ENCODE measurements at regions not wholly inside any gene's neighbourhood (a gene's known extent, or its start where the extent isn't known, plus 50 kb on each side); places are given as distances from the start of the nearest gene placed in this dataset.

DNA sequence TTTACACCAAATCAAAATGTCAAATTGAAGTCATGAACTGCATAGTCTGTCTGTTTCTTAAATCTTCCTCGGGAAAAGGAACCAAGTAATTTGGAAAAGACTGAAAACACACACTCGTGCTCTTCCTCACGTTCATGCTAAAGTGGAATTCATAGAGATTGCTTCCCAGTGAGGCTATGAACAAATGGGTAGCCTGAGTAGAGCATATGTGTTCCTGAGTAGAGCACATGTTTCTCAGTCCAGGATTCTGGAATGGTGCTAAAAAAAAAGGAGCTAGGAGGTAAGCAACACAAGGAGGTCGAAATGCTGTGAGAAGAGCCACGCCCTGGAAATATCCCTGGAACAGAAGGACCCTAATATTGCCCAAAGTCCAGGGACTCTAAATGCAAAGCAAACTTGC lies 494.2 kb upstream of the THBS1 start:
- H3K4me3 ChIP-seq (replicated peaks in 1 of 2; ENCODE audit: low read depth in 2 of 2, low read length in 2 of 2), result no peak overlapping the region
- TF ChIP-seq, protein P1, sequence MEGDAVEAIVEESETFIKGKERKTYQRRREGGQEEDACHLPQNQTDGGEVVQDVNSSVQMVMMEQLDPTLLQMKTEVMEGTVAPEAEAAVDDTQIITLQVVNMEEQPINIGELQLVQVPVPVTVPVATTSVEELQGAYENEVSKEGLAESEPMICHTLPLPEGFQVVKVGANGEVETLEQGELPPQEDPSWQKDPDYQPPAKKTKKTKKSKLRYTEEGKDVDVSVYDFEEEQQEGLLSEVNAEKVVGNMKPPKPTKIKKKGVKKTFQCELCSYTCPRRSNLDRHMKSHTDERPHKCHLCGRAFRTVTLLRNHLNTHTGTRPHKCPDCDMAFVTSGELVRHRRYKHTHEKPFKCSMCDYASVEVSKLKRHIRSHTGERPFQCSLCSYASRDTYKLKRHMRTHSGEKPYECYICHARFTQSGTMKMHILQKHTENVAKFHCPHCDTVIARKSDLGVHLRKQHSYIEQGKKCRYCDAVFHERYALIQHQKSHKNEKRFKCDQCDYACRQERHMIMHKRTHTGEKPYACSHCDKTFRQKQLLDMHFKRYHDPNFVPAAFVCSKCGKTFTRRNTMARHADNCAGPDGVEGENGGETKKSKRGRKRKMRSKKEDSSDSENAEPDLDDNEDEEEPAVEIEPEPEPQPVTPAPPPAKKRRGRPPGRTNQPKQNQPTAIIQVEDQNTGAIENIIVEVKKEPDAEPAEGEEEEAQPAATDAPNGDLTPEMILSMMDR (IDR thresholded peaks at IDR 0.05; ENCODE audit: low read depth, low read length), result no peak
- no peak for DNase-seq (ENCODE audit: low read depth in 2 of 2)

DNA sequence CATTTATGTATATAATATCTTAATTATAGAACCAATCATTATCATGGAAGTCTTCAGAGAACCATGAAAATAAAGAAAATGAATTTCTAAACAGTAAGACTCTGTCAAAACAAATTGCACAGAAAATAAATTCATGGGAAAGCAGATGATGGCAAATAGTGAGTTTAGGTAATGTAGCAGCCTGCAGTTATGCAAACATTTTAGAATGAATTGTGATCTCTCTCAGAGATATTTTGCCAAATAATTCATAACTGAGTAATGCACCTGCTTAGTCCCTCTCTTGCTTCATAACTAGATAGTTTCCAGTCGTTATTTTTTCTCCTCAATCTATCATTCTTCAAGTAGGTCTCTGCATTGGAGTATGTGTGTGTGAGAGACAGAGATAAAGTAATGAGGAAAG lies 492.7 kb upstream of the THBS1 start:
- DNase-seq (ENCODE audit: low read depth in 2 of 2), result no peak
- TF ChIP-seq, protein P1 (IDR thresholded peaks at IDR 0.05; ENCODE audit: low read depth, low read length), result no peak
- no peak overlapping the region for H3K4me3 ChIP-seq (replicated peaks in 1 of 2; ENCODE audit: low read depth in 2 of 2, low read length in 2 of 2)

DNA sequence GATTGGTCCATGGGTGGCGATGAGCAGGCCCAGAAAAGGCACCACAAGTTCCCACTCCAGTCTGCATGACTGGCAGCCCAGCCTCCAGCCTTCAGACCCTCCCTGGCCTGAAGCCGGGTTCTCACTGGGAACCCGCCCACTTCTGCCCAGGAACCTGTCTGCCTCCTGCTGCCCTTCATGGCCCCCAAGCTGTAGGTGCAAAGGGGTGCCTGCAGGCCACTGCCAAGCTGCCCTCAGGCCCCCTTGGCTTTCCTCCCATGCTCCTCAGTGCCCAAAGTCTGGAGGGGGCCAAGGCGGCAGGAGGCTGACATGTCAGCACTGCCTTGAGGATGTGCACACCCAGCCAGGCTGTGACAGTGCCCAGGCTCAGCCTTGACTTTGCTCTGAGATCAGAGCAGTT lies 488.5 kb upstream of the THBS1 start:
- no peak for DNase-seq (ENCODE audit: low read depth in 2 of 2)
- H3K4me3 ChIP-seq (replicated peaks in 1 of 2; ENCODE audit: low read depth in 2 of 2, low read length in 2 of 2), result no peak overlapping the region
- TF ChIP-seq, protein P1 (IDR thresholded peaks at IDR 0.05; ENCODE audit: low read depth, low read length), result no peak

DNA sequence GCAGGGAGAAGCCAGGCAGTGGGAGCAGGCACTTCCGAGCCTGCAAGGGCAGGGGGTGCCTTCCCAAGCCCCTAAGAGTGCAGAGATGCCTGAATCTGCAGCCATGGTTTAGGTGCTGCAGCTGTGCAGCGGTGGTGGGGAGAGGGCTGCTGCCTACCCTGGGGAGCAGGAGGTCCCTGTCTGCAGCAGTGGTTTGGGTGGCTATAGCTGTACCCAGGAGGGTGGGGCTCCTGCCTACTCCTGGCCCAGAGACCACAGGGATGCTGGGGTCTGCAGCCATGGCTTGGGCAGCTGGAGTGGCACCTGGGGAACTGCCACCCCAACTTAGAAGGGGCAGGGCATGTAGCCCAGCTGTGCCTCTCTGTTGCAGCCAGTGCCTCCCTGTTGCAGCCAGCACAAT lies 488.1 kb upstream of the THBS1 start:
- TF ChIP-seq, protein P1 (IDR thresholded peaks at IDR 0.05; ENCODE audit: low read depth, low read length), result no peak
- DNase-seq (ENCODE audit: low read depth in 2 of 2), result no peak
- H3K4me3 ChIP-seq (replicated peaks in 1 of 2; ENCODE audit: low read depth in 2 of 2, low read length in 2 of 2), result no peak overlapping the region

DNA sequence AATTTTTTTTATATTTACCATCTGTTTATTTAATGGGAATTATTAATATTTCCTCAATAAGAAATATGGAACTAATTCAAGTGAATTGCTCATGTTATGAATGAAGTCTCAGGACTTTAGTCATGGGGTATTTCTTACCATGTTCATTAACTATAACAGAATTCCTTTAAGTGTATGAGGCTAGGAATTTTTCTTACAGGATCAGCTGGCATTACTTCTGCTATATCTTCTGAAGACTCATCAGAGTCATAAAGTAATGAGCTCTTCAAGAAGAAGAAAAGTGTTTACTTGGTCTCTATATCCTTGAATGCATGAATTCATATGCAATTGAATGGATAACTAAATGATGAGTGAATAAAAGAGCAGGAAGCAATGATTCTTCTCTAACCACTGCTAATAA lies 486.8 kb upstream of the THBS1 start:
- DNase-seq (ENCODE audit: low read depth in 2 of 2), result no peak
- H3K4me3 ChIP-seq (replicated peaks in 1 of 2; ENCODE audit: low read depth in 2 of 2, low read length in 2 of 2), result no peak overlapping the region
- TF ChIP-seq, protein P1 (IDR thresholded peaks at IDR 0.05; ENCODE audit: low read depth, low read length), result no peak

DNA sequence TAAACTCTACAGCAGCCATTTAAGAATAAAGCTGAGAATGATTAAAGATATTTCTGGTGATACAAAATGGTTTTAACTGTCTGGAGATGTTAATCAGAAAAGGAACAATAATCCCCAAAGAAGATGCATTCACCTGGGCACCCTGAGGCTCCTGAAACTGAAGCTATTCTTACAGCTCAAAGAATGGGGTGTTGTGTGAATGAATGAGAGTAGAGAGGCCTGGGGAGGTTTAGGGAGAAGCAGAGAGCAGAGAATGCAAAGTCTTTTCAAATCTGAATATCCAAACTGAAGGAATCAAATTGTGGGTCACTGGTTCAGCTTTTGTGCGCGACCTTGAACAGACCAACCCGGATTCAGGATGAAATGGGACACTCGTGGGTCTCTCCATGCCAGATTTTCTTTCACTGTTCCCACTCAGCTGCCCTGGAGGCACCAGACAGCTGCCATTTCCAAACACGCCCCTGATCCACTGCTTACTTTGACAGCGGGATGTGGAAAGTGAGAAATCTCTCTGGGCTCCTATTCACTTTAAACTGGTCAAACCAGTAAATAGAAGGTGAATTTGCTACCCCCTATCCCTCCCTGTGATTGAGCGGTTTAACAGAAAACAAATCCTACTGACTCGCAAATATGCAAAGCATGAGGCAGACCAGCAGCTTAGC lies 485.5 kb upstream of the THBS1 start:
- TF ChIP-seq, protein P1 (IDR thresholded peaks at IDR 0.05; ENCODE audit: low read depth, low read length), result no peak

More for the DNA sequence above, 485.5 kb upstream of the THBS1 start:
- no peak overlapping the region for H3K4me3 ChIP-seq (replicated peaks in 1 of 2; ENCODE audit: low read depth in 2 of 2, low read length in 2 of 2)
- no peak for DNase-seq (ENCODE audit: low read depth in 2 of 2)

Data from cardiac fibroblast (primary cell).